H1 (cell line): ENCODE measurements at regions not wholly inside any gene's neighbourhood (a gene's known extent, or its start where the extent isn't known, plus 50 kb on each side); places are given as distances from the start of the nearest gene placed in this dataset.

Source experiments
- CTCF ChIA-PET: fragments of 300-600 bp; sonication (Branson Sonifier 250); formaldehyde crosslinking; loops from one replicate; lab custom pipeline; 2021; ENCODE audit not compliant: partially characterized antibody; lab: Charles Lee
- POLR2A ChIA-PET: fragments of 300-600 bp; sonication (Branson Sonifier 250); formaldehyde crosslinking; loops from one replicate; lab custom pipeline; 2021; ENCODE audit warnings: inconsistent platforms; ENCODE audit not compliant: partially characterized antibody; lab: Charles Lee
- DNase-seq, 2 experiments: peaks; one replicate each; pipeline versions ENCODE4 v3.0.0 to v3.0.0-alpha.2; 2010 to 2022; ENCODE audit warnings: low spot score in 2 of 2, low read depth in 1 of 2, mixed read lengths in 1 of 2
- FAIRE-seq: peaks from 2 replicates; lab custom pipeline; 2011; peaks lifted over from hg19 to GRCh38; lab: Jason Lieb, UNC
- H2AFZ ChIP-seq: 2 replicates; pipeline ENCODE4 v1.8.1; 2012; ENCODE audit warnings: low read length, inconsistent platforms
- H2AK5ac ChIP-seq: 2 replicates; pipeline ENCODE4 v1.6.1; 2013; ENCODE audit warnings: low read depth, low read length
- H2BK120ac ChIP-seq: replicated peaks from 2 replicates; pipeline ENCODE3; 2013; ENCODE audit warnings: low read depth, low read length, inconsistent platforms
- H2BK12ac ChIP-seq: 2 replicates; pipeline ENCODE4 v1.6.1; 2013; ENCODE audit warnings: low read depth, low read length
- H2BK15ac ChIP-seq: 2 replicates; pipeline ENCODE4 v1.6.1; 2013; ENCODE audit warnings: low read length
- H2BK20ac ChIP-seq: 2 replicates; pipeline ENCODE4 v1.6.1; 2013; ENCODE audit warnings: low read length
- H2BK5ac ChIP-seq: 2 replicates; pipeline ENCODE4 v1.6.1; 2013; ENCODE audit warnings: low read depth, low read length
- H3K14ac ChIP-seq: 2 replicates; pipeline ENCODE4 v1.6.1; 2013; ENCODE audit warnings: inconsistent platforms; ENCODE audit not compliant: insufficient read length
- H3K18ac ChIP-seq: 2 replicates; pipeline ENCODE4 v1.6.1; 2013; ENCODE audit warnings: low read length; ENCODE audit errors: extremely low read depth
- H3K23ac ChIP-seq: 2 replicates; pipeline ENCODE4 v1.6.1; 2013; ENCODE audit warnings: inconsistent platforms; ENCODE audit not compliant: insufficient read length
- H3K23me2 ChIP-seq: 2 replicates; pipeline ENCODE4 v1.6.1; 2013; ENCODE audit warnings: low read depth, low read length
- H3K27ac ChIP-seq: 2 replicates; pipeline ENCODE4 v1.6.1; 2011; ENCODE audit warnings: low read depth, low read length, inconsistent platforms
- H3K27me3 ChIP-seq, 4 experiments: replicated peaks in 1 of 4; 1 replicate in 1 of 4; 2 replicates in 3 of 4; pipeline versions ENCODE4 v1.6.1 to v1.8.1; 2011 to 2013; ENCODE audit warnings: low read length in 3 of 4, mild to moderate bottlenecking in 3 of 4, inconsistent platforms in 2 of 4, mixed read lengths in 2 of 4, moderate library complexity in 1 of 4; ENCODE audit not compliant: control insufficient read depth in 3 of 4, insufficient read depth in 3 of 4; ENCODE audit errors: extremely low read depth in 1 of 4
- H3K36me3 ChIP-seq, 4 experiments: 2 replicates each; pipeline versions ENCODE4 v1.6.1 to v1.8.1; 2011 to 2013; ENCODE audit warnings: mild to moderate bottlenecking in 4 of 4, low read length in 3 of 4, moderate library complexity in 2 of 4, control low read depth in 1 of 4, inconsistent platforms in 1 of 4; ENCODE audit not compliant: insufficient read depth in 4 of 4, control insufficient read depth in 2 of 4
- H3K4ac ChIP-seq: replicated peaks from 2 replicates; pipeline ENCODE3; 2013; ENCODE audit warnings: low read length, low read depth, mixed read lengths, inconsistent platforms; ENCODE audit not compliant: insufficient read length
- H3K4me1 ChIP-seq, 4 experiments: replicated peaks in 1 of 4; 1 replicate in 1 of 4; 2 replicates in 3 of 4; pipeline versions ENCODE4 v1.6.1 to v1.8.1; 2011 to 2013; ENCODE audit warnings: low read length in 3 of 4, inconsistent platforms in 2 of 4, mixed read lengths in 1 of 4; ENCODE audit not compliant: insufficient read depth in 4 of 4, control insufficient read depth in 3 of 4
- H3K4me2 ChIP-seq, 2 experiments: 2 replicates each; pipeline versions ENCODE4 v1.6.1 to v1.8.1; 2011 to 2013; ENCODE audit warnings: low read depth in 2 of 2, low read length in 2 of 2, control low read depth in 1 of 2, inconsistent platforms in 1 of 2, mild to moderate bottlenecking in 1 of 2; ENCODE audit not compliant: insufficient read depth in 1 of 2
- H3K4me3 ChIP-seq, 4 experiments: fragments of 200-600, 300-600 bp in 1 of 4; sonication (generic), shearing (Covaris generic), sonication (Bioruptor Twin) in 1 of 4; 2 replicates each; pipeline versions ENCODE4 v1.5.1 to v1.8.1; 2011 to 2016; ENCODE audit warnings: low read length in 4 of 4, low read depth in 3 of 4, control low read depth in 2 of 4, inconsistent platforms in 2 of 4, mild to moderate bottlenecking in 2 of 4, mixed read lengths in 1 of 4, moderate library complexity in 1 of 4; ENCODE audit not compliant: insufficient read depth in 2 of 4; ENCODE audit errors: extremely low read depth in 1 of 4
- H3K56ac ChIP-seq: replicated peaks from 2 replicates; pipeline ENCODE3; 2013; ENCODE audit warnings: low read depth, mild to moderate bottlenecking, mixed read lengths, low read length, inconsistent platforms; ENCODE audit not compliant: insufficient read length
- H3K79me1 ChIP-seq: 2 replicates; pipeline ENCODE4 v1.6.1; 2013; ENCODE audit warnings: low read depth, low read length, control low read depth
- H3K79me2 ChIP-seq, 2 experiments: 2 replicates each; pipeline versions ENCODE4 v1.6.1 to v1.8.1; 2012 to 2013; ENCODE audit warnings: low read length in 2 of 2, mild to moderate bottlenecking in 2 of 2, inconsistent platforms in 1 of 2; ENCODE audit not compliant: insufficient read depth in 2 of 2, control insufficient read depth in 1 of 2
- H3K9ac ChIP-seq, 4 experiments: replicated peaks in 1 of 4; 1 replicate in 1 of 4; 2 replicates in 3 of 4; pipeline versions ENCODE4 v1.6.1 to v1.8.1; 2011 to 2013; ENCODE audit warnings: low read depth in 3 of 4, low read length in 3 of 4, control low read depth in 2 of 4, mild to moderate bottlenecking in 2 of 4, moderate library complexity in 2 of 4, inconsistent platforms in 1 of 4; ENCODE audit errors: extremely low read depth in 1 of 4
- H3K9me3 ChIP-seq, 2 experiments: 2 replicates each; pipeline versions ENCODE4 v1.6.1 to v1.8.1; 2012 to 2013; ENCODE audit warnings: mild to moderate bottlenecking in 2 of 2, moderate library complexity in 2 of 2, control low read depth in 1 of 2, inconsistent platforms in 1 of 2, low read depth in 1 of 2, low read length in 1 of 2, mixed read lengths in 1 of 2; ENCODE audit not compliant: insufficient read depth in 2 of 2
- H4K20me1 ChIP-seq, 2 experiments: replicated peaks in 1 of 2; 2 replicates each; pipeline versions ENCODE3 to v1.8.1; 2011 to 2013; ENCODE audit warnings: inconsistent platforms in 2 of 2, low read length in 2 of 2, mild to moderate bottlenecking in 1 of 2; ENCODE audit not compliant: insufficient read depth in 2 of 2, control insufficient read depth in 1 of 2
- H4K5ac ChIP-seq: 2 replicates; pipeline ENCODE4 v1.6.1; 2013; ENCODE audit warnings: low read length, low read depth, mixed read lengths, inconsistent platforms; ENCODE audit not compliant: insufficient read length
- H4K8ac ChIP-seq: 2 replicates; pipeline ENCODE4 v1.8.0; 2013; ENCODE audit warnings: mild to moderate bottlenecking, moderate library complexity, low read length, inconsistent platforms; ENCODE audit not compliant: insufficient read depth; ENCODE audit errors: extremely low read depth
- H4K91ac ChIP-seq: replicated peaks from 2 replicates; pipeline ENCODE3; 2013; ENCODE audit warnings: low read length, mixed read lengths, inconsistent platforms; ENCODE audit not compliant: insufficient read length
- BCL11A ChIP-seq, 2 experiments: IDR thresholded peaks; one replicate each; pipeline ENCODE4 v1.6.1; 2011; ENCODE audit warnings: low read depth in 2 of 2, low read length in 2 of 2, mild to moderate bottlenecking in 2 of 2
- JUN ChIP-seq: IDR thresholded peaks from 2 replicates; pipeline ENCODE4 v1.6.1; 2011; ENCODE audit warnings: low read depth, mild to moderate bottlenecking, improper control_type of control experiment, low read length
- MAFK ChIP-seq: IDR thresholded peaks from 2 replicates; pipeline ENCODE4 v1.6.1; 2012; ENCODE audit warnings: low read depth, mild to moderate bottlenecking, improper control_type of control experiment, low read length
- POLR2A ChIP-seq, 2 experiments: IDR thresholded peaks; 1 replicate in 1 of 2; 2 replicates in 1 of 2; pipeline ENCODE4 v1.6.1; 2011; ENCODE audit warnings: low read depth in 2 of 2, low read length in 2 of 2, mild to moderate bottlenecking in 2 of 2; ENCODE audit errors: control extremely low read depth in 1 of 2
- SIN3A ChIP-seq, 2 experiments: IDR thresholded peaks in 1 of 2; conservative IDR thresholded peaks in 1 of 2; 2 replicates each; pipeline ENCODE4 v1.6.1; 2011 to 2012; ENCODE audit warnings: low read length in 2 of 2, improper control_type of control experiment in 1 of 2, low read depth in 1 of 2, mild to moderate bottlenecking in 1 of 2
- SP1 ChIP-seq: IDR thresholded peaks from 2 replicates; pipeline ENCODE4 v1.6.1; 2011; ENCODE audit warnings: low read depth, low read length
- WGBS, 2 experiments: shearing (Covaris generic) in 1 of 2; methylation state at CpG; one replicate each; pipeline versions ENCODE4 v1.1.6 to v1.1.7; 2013 to 2015; ENCODE audit warnings: low lambda C conversion rate in 2 of 2, mixed read lengths in 2 of 2, inconsistent platforms in 1 of 2, low coverage in 1 of 2, missing lambda C conversion rate in 1 of 2; ENCODE audit not compliant: insufficient replicate concordance in 2 of 2, insufficient coverage in 1 of 2, insufficient read length in 1 of 2; ENCODE audit errors: extremely low coverage in 1 of 2, missing lambda C conversion rate in 1 of 2; 5-methylcytosine and 5-hydroxymethylcytosine counted together

- no peak overlapping the region for H3K4me2 ChIP-seq
- no peak overlapping the region for H2AFZ ChIP-seq
- no peak overlapping the region for H3K14ac ChIP-seq
- no peak overlapping the region for H2AK5ac ChIP-seq
- H3K27me3 ChIP-seq, result 0 out of 7 replicates have a peak, but pooled peaks cover 0 to 3% (median 0%) of the 10 kb centered on the region in 4 experiments
- no peak overlapping the region for H2BK120ac ChIP-seq
- ChIA-PET CTCF (interaction anchor here (0.6 to 5.4 kb wide), 15 partner anchors 10 to 326 kb away, joined by 3 to 42 read pairs (median 6); no protein-coding TSS in a partner anchor), POLR2A (interaction anchor here (1.1 to 1.6 kb wide), 3 partner anchors 10 to 13 kb away, joined by 3 to 6 read pairs (median 3); no protein-coding TSS in a partner anchor)
- H3K79me2 ChIP-seq, result no peaks in the 10 kb centered on the region
- peak overlapping the region; percentile 51; the same call in 1 of the 2 replicates for H2BK15ac ChIP-seq
- H3K9me3 ChIP-seq, result no peaks in the 10 kb centered on the region
- H3K23me2 ChIP-seq, result no peaks in the 10 kb centered on the region
- no peak overlapping the region for H3K4me3 ChIP-seq
- H4K8ac ChIP-seq, result no peak overlapping the region
- H3K27ac ChIP-seq, result no peak overlapping the region
- no peaks in the 10 kb centered on the region for H3K79me1 ChIP-seq
- H3K4ac ChIP-seq, result no peak overlapping the region
- FAIRE-seq, result no peak
- H4K20me1 ChIP-seq, result no peaks in the 10 kb centered on the region
- H4K91ac ChIP-seq, result peak overlapping the region; percentile 39
- TF ChIP-seq POLR2A (IDR thresholded peaks at IDR 0.05; ENCODE audit: control extremely low read depth in 1 of 2, low read depth in 2 of 2, low read length in 2 of 2), result no peak
- TF ChIP-seq JUN, result no peak
- TF ChIP-seq MAFK, result no peak
- TF ChIP-seq SP1, result no peak
- no peak for TF ChIP-seq SIN3A (conservative IDR thresholded peaks at IDR 0.05 in 1 of 2, IDR thresholded peaks at IDR 0.05 in 1 of 2; ENCODE audit: low read depth in 1 of 2, low read length in 2 of 2)
- no peak for TF ChIP-seq BCL11A (IDR thresholded peaks at IDR 0.05; ENCODE audit: low read depth in 2 of 2, low read length in 2 of 2)
- no peak overlapping the region for H3K23ac ChIP-seq
- no peak overlapping the region for H4K5ac ChIP-seq
- peaks cover 0 to 7% (median 0%) of the 10 kb centered on the region in 4 experiments; a peak in 3 of 7 replicates for H3K4me1 ChIP-seq
- H3K9ac ChIP-seq, result no peak overlapping the region
- no peak for DNase-seq
- no peak overlapping the region for H3K18ac ChIP-seq
- H2BK20ac ChIP-seq, result no peak overlapping the region
- no peak overlapping the region for H2BK5ac ChIP-seq
- WGBS, 2 experiments, result 92% methylated on average over 6 of the region's 6 CpGs; no CpG with 5 or more reads in 1 of the 2 experiments
- H3K56ac ChIP-seq, result no peak overlapping the region
- no peaks in the 10 kb centered on the region for H3K36me3 ChIP-seq
- H2BK12ac ChIP-seq, result no peak overlapping the region
Observed at GRCh38 chr11:126114486-126115126, 51.9 kb upstream of the CDON start.
